ENCODE measurements at regions not wholly inside any gene's neighbourhood (a gene's known extent, or its start where the extent isn't known, plus 50 kb on each side); places are given as distances from the start of the nearest gene placed in this dataset.

- Histone ChIP-seq H3K9me3 (ENCODE audit: control insufficient read depth in 4 of 4, low read length in 3 of 4) (no peaks in the 10 kb centered on the region), H3K27ac (ENCODE audit: low read depth in 1 of 2, low read length in 2 of 2) (no peak overlapping the region), H3K9ac (ENCODE audit: low read depth in 1 of 2, low read length in 2 of 2) (no peak overlapping the region), H3K27me3 (ENCODE audit: control insufficient read depth in 4 of 4, insufficient read depth in 4 of 4, low read length in 3 of 4) (no peaks in the 10 kb centered on the region), H3K4me1 (ENCODE audit: control insufficient read depth in 4 of 4, insufficient read depth in 4 of 4, low read length in 3 of 4) (no peaks in the 10 kb centered on the region), H3K4me3 (ENCODE audit: low read depth in 1 of 3, low read length in 3 of 3) (no peak overlapping the region), H3K36me3 (ENCODE audit: control insufficient read depth in 4 of 4, insufficient read depth in 3 of 4, low read depth in 1 of 4, low read length in 3 of 4) (no peaks in the 10 kb centered on the region)
- 89% methylated on average over 3 of the region's 3 CpGs for WGBS
- DNase-seq (ENCODE audit: low spot score): no peak
- no peak for TF ChIP-seq YY1 (IDR thresholded peaks at IDR 0.05)
- TF ChIP-seq CTCF (IDR thresholded peaks at IDR 0.05; ENCODE audit: low read depth, low read length, missing input control): no peak
- no peak for TF ChIP-seq REST (IDR thresholded peaks at IDR 0.05)
- TF ChIP-seq RAD21 (IDR thresholded peaks at IDR 0.05): no peak
- no peak for TF ChIP-seq ZBTB33 (IDR thresholded peaks at IDR 0.05)
- no peak for TF ChIP-seq GABPA (IDR thresholded peaks at IDR 0.05 in 1 of 2, conservative IDR thresholded peaks at IDR 0.05 in 1 of 2)
Observed at GRCh38 chr11:111001986-111002611, 243.4 kb upstream of the POU2AF2 start.

- no peak overlapping the region for H3K4me3 ChIP-seq (ENCODE audit: low read depth in 1 of 3, low read length in 3 of 3)
- H3K9ac ChIP-seq (ENCODE audit: low read depth in 1 of 2, low read length in 2 of 2): no peak overlapping the region
- no peaks in the 10 kb centered on the region for H3K36me3 ChIP-seq (ENCODE audit: control insufficient read depth in 4 of 4, insufficient read depth in 3 of 4, low read depth in 1 of 4, low read length in 3 of 4)
- 87% methylated on average over 2 of the region's 2 CpGs for WGBS
- no peaks in the 10 kb centered on the region for H3K4me1 ChIP-seq (ENCODE audit: control insufficient read depth in 4 of 4, insufficient read depth in 4 of 4, low read length in 3 of 4)
- H3K27me3 ChIP-seq (ENCODE audit: control insufficient read depth in 4 of 4, insufficient read depth in 4 of 4, low read length in 3 of 4): no peaks in the 10 kb centered on the region
- no peak for DNase-seq (ENCODE audit: low spot score)
- H3K27ac ChIP-seq (ENCODE audit: low read depth in 1 of 2, low read length in 2 of 2): no peak overlapping the region
- TF ChIP-seq HNF4G (IDR thresholded peaks at IDR 0.05): no peak
- no peak for TF ChIP-seq FOXA2 (IDR thresholded peaks at IDR 0.05)
- TF ChIP-seq ZBTB33 (IDR thresholded peaks at IDR 0.05): no peak
- no peak for TF ChIP-seq RXRA (IDR thresholded peaks at IDR 0.05)
- no peak for TF ChIP-seq RAD21 (IDR thresholded peaks at IDR 0.05)
- H3K9me3 ChIP-seq (ENCODE audit: control insufficient read depth in 4 of 4, low read length in 3 of 4): no peaks in the 10 kb centered on the region
Observed at GRCh38 chr11:111001081-111001430, 244.5 kb upstream of the POU2AF2 start.
